Activated T-helper 1 cell treated with Interleukin-2 at 50 U/mL for 16 hours (primary cell): ENCODE measurements at regions not wholly inside any gene's neighbourhood (a gene's known extent, or its start where the extent isn't known, plus 50 kb on each side); places are given as distances from the start of the nearest gene placed in this dataset.

ENCODE experiments used
- DNase-seq: peaks from one replicate; pipeline ENCODE4 v3.0.0-alpha.2; 2020; ENCODE audit warnings: low read depth

DNA sequence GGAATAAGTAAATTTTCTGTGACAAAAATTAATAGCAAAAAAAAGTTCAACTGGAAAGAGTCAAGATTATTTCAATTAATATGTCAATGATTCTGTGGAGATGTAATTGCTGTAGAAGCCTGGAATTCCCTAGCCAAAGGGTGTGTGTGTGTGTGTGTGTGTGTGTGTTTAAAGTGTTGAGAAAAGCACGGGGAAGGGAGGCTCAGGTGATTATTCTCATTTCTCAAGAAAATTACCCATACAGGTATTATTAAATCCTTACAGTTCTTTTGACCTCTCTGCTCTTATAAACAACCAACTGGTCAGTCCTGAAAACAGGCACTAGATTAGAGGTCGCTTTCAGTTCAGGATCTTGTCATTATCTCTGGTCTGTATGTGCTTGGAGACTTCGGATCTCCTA, 129.3 kb upstream of the SASH1 start:
- no peak for DNase-seq

- DNase-seq = no peak
Measured at GRCh38 chr6:148214667-148215066, 128.0 kb upstream of the SASH1 start.

DNA sequence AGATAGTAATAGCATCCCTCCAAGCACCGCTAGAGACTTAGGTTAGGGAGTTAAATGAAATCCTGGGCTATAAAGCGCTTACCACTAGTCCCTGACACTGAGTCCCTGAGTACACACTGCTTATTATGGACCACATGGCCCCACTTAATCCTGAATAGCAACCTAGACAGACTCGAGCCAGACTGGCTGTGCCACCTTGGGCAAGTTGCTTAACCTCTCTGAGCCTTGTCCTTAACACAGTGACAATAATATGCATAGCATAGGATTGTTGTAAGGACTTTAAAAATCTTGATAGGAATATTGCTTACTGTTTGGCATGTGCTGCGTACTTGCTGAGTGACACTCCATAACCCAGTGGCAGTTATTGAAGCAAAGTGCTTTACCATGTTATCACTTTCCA, 125.6 kb upstream of the SASH1 start:
- no peak for DNase-seq

DNA sequence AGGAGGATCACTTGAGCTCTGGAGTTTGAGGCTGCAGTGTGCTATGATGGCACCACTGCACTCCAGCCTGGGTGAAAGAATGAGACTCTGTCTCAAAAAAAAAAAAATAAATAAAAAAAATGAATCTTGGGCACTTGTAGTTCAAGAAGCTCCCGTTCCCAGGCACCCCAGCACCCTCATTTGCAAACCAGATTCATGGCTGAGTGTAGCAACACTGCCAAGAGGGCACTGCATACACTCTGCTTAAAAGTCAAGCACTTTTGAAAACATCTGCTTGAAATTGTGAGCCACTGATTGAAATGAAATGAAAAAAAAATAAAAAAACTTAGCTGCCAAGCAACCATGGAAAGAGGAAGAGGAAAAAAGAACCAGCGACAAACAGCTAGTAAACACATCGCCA, 124.7 kb upstream of the SASH1 start:
- no peak for DNase-seq

GRCh38 chr6:148218542-148219258, 123.9 kb upstream of the SASH1 start:
- DNase-seq = no peak

DNA sequence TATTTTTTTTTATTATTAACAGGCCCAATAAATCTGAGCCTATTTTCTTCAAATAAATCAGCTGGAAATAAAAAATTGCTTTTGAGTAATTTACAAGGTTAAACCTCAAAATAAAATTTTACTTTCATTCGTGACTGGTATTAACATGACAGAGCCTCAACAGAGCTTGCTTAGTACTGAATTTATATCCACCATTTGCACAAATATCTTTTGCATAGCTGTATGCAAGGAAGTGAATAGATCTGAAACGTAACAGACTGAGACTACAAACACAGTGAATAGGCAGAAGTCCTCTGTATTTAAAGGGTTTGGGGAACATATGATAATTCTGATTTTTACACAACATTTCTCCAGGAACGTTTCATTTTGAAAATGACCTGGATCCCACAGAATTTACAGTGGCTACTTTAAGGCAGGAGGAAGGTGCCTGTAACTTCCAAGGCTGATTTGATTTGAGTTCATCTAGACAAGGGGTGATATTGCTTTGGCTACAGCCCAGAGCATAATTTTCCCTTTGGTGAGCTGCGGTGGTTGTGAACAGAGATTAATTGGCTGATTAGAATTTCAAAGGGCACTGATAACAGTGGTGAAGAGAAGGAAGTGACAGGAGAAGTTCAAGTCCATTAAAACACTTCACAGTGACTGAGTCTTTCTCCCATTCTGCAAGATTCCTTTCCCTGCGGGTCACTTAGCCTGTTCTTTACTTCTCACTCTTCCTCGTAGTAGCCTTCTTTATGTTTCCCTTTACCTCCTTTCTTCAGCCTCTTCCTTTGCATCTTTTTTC, 121.2 kb upstream of the SASH1 start:
- DNase-seq = no peak

DNA sequence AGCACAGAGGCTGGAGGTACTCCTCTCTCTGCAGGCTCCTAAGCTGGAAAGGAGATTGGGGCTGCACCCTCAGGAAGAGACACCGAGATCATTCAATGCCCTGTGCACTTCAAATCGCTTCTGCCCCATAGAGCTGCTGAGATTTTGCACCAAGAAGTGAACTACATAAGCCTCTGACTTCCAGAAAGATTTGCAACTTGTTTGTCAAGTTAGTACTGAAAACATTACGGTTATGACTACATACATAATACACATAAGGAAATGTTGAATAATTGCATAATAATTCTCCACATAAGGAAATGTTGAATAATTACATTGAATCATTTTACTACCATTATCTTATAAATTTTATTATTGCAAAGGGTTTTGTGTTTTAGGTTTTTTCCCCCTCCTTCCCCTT, 120.3 kb upstream of the SASH1 start:
- DNase-seq = no peak

GRCh38 chr6:148222846-148223245, 119.8 kb upstream of the SASH1 start:
- no peak for DNase-seq

GRCh38 chr6:148223424-148223842, 119.2 kb upstream of the SASH1 start:
- DNase-seq = no peak

DNA sequence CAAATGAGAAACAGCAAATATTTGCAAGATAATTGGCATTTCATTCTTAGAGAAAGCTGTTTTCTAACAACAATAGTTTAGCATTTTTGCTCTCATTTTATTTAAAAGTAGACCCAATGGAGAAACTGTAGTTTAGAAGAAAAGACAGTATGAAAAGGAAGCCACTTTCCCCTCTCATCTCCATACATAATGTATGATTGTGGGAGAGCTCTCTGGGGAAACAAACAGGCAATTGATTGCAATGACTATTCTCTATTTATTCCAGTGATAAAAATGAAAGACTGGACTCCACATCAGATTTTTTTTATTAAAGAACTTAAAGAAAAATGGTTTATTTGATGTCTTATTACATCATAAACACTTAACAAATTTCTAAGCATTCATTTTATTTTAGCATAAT, 116.8 kb upstream of the SASH1 start:
- no peak for DNase-seq

GRCh38 chr6:148226284-148226683, 116.4 kb upstream of the SASH1 start:
- no peak for DNase-seq

GRCh38 chr6:148231572-148231971, 111.1 kb upstream of the SASH1 start:
- DNase-seq = no peak

DNA sequence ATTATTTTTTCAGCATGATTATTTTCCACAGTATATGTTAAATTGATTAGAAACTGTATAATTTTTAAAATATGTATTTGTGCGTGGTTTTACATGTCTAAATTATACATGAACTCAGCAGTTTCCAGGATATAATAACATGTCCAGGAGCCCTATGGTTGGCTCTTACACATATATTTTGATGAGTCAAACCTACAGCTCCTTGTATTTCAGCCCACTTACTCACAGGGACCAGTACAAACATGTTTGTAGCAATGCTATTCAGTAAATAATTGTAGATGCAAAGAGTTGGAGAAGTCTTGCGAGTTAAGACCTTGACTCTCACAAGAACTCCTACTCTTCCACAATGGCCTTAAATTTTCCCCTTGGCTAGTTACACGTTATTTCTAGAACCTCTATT, 107.2 kb upstream of the SASH1 start:
- DNase-seq = no peak

DNA sequence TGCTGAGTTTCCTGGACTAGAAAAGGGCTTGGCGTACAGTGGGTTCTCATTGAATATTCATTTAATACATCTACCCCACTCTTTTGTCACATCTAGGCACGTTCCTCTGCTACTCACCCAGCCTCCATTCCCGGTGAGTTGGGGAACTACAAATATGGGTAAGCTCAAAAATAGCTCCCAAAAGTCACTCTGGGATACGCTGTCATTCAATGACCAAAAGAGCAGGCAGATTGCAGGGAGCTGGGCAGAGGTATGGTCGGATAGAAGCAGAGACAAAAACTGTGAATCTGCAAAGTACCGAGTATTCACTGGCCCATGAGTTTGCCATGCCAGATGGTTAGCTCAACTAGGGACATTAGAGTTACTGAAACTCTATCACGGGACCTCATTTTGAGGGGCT, 103.9 kb upstream of the SASH1 start:
- no peak for DNase-seq

DNA sequence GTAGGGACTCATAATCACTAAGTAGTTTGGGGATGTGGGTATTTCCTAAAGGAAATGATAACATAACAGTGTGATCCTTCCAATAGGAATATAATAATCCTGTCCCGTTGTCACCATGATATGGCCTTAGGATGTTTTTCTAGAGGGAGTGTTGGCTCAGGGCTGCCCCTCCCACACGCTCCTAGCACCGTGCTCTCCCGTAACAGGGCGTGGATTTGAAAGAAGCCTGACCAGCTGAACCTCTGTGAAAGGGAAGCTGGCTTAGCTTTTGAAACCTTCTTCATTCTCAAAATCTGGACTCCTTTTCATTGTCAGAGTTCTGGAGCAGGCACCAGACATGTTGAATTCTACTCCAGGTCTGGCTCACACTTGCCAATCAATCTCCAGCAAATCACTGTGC, 103.4 kb upstream of the SASH1 start:
- DNase-seq = no peak

DNA sequence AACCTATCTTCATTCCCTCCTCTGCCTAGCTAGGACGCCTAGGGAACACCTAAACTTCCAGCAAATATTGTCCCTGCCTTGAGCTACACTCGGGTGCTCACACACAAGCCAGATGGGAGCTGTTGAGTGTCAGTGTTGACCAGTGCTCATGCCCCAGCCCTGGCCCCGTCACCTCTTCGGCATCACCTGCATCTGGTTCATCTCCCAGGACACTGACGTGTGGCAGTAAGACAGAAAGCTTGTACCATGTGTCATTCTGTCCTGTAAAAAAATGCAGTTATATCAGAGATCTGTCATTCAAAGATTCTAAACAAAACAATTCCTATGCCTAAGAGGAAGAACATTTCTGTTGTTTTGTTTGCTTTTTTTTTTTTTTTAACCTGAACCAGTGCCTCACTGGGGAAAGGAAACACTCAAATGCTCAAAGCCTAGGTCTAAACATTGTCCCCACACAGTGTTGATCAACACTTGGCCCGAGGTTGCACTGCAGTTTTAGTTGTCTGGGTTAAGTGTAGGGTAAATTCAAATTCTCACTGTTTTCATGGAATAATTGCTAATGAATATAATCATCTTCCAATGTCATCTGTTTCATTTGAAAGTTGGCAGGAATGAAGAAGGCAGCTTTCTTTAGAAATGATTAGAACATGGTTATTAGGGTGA, 102.7 kb upstream of the SASH1 start:
- no peak for DNase-seq

GRCh38 chr6:148240461-148240840, 102.2 kb upstream of the SASH1 start:
- DNase-seq = no peak

DNA sequence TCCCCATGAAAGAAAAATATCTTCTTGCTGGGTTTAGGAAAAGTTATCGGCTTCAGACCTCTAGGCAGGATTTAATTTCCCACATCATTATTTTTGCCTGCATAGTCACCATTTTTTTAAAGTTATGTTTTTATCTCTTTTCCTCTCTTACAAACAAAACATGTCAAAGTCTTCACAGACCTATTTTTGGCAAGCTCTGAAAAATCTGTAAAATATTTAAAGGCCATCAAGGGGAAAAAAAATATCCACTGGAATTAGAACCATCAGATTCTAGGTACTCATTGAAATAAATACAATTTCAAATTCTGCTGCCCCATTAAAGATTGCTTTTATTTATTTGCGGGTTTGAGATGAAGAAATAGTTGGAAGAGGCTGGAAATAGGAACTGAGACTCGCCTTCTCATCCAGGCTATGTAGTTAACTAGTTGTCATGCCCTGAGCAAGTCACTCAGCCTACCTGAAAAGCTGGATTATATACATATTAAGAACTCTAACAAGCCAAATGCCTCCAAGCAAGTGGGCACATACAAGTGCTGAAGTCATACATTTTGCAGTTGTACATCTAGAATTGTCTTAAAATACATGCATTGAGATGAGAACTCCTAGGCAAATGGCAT, 101.7 kb upstream of the SASH1 start:
- DNase-seq = no peak

- DNase-seq = no peak
Measured at GRCh38 chr6:148242180-148242579, 100.5 kb upstream of the SASH1 start.

DNA sequence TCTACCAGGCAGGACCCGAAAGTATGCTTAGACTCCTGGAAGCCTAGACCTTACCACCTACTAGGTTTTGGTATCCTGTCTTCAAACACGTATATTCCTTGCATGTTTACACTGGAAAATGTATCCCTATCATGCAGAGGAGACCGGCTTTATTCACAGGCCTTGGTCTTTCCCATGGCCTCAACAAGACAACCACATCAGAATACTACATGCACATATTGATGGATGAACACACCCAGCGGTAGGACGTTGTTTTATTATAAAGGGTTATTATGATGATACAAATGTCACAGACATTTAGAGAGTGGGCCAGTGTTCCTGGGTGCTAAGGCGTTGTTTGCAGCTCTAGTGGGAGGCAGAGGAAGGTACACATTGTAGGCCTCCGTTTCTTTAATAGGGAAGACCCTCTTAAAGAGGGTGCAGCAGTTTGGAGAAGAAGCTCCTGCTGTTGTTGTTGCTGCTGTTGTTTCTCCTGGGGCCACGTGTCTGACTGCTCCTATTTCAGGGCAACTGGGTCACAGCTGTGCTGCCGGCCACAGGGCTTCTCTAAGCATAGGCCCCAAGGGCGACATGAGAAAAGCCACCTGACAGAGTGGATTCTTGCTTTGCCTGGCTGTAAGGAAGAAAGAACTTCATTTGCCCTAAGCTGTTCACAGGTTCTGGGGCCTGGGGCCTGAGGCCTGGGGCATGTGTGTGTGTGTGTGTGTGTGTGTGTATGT, 98.3 kb upstream of the SASH1 start:
- DNase-seq = no peak

DNA sequence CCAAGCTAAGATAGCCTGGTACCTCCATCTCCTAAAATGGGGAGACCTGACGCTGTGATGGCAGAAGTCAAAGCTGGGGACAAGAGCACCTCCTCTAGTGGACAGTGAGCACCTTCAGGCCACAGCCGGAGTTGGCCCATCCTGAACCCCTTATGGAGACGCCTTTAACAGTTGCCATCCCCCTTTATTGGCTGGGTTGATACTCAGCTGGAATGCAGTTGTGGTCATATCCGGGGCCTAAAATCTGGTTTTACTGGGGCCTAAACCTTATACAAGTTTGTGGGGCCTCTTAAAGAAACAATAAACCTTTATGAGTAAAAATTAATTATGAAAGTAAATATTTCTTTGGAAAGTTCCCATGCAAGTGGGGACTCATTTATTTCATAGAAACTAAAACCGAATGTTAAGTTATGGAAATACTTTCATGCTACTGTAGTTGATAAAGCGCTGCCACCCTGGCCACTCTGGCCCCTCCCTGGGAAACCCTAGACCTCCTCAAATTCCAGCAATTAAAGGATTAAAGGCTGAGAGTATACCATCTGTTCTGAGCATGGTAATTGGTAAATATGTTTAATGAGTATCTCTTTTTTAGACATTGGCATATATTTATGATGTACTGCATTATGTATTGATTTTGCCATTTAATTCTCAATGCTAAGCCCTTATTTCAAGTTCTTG, 95.1 kb upstream of the SASH1 start:
- DNase-seq = no peak

- DNase-seq = no peak
Measured at GRCh38 chr6:148249160-148249559, 93.5 kb upstream of the SASH1 start.
